NCI-H1436 (cell line): ENCODE measurements at regions not wholly inside any gene's neighbourhood (a gene's known extent, or its start where the extent isn't known, plus 50 kb on each side); places are given as distances from the start of the nearest gene placed in this dataset.
"Not testable (repeated sequence)": the region's sequence is repeated elsewhere in the genome, so short reads cannot be mapped to it uniquely, and the experiment has no call there.

Source experiments
- DNase-seq: peaks from one replicate; lab custom pipeline; 2025; lab: John Stamatoyannopoulos, UW

GRCh38 chrX:45986081-45986480, 559.1 kb downstream of the ZNF674 start:
- DNase-seq = no peak

- not testable (repeated sequence) for DNase-seq
These were observed 562.1 kb downstream of the ZNF674 start for GRCh38 chrX:45982958-45983727.

DNA sequence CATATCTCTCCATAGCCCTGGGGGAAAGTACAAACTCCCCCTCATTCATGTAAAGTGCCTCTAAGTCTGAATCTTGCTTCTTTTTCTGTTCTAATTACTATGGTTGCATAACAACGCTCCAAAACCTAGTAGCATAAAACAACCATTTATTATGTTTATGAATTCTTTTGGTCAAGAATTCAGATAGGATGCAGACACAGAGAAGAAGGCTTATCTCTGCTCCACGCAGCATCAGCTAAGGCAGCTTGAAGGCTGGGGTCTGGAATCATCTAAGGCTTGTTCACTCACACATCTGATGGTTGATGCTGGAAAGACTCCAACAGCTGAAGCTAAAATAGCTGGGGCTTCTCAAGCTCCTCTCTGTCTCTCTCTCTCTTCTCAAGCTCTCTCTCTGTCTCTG, 564.5 kb downstream of the ZNF674 start:
- DNase-seq = no peak

GRCh38 chrX:45975633-45976032, 569.6 kb downstream of the ZNF674 start:
- DNase-seq = no peak

DNA sequence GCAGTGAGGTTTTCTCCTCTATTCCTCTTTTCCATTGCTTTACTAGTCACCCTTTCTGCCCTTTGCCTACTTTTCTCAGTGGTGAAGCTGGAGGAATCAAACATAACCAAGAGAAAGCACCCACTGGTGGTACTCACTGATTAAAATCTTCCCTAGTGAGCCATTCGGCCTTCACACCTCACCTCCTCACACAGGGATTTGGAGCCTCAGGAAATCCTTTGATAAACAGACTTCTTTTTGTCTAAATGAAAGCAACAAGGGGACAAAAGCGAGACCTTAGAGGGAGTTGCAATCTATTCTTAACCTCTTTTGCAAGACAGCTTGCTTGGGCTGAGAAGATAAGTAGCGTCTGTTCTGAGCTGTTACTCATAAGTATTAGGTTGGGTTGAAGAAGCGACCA, 572.6 kb downstream of the ZNF674 start:
- no peak for DNase-seq

DNA sequence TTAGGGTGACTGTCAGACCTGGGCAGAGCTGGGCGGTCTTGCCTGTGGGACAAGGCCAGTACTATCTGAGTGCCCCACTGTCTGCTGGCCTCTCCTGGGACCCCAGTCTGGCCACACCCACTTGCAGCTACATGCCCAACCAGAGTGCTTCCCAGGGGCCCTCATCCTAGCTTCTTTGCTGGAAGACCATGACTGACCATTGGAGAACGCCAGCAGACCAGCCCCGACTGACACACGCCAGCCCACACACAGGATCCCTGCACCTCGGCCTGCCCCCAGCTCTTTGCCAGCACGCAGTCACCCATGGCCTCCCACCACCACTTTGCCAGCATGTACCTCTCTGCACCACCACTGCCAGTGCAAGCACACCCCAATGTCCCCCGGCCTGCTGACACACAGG, 585.7 kb downstream of the ZNF674 start:
- no peak for DNase-seq

GRCh38 chrX:45956191-45956870, 588.9 kb downstream of the ZNF674 start:
- DNase-seq = peak; percentile 23

DNA sequence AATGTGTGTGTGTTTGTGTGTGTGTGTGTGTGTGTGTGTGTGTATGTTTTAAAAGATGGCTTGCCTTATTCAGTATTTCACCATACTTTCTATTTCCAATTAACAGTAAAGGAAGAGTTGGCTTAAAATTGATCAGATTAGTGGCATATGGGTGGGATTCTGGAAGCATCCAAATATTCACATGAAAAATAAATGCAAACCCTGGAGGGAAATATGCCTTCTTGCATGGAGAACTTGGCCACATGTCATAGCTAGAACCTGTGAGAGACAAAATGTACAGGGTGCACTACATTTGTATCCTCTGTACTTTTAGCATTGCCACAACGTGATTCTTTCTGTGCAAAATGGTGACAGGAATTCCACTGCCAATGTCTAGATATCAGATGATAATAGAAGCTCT, 589.6 kb downstream of the ZNF674 start:
- DNase-seq = no peak

GRCh38 chrX:45954026-45954425, 591.2 kb downstream of the ZNF674 start:
- no peak for DNase-seq

GRCh38 chrX:45952030-45952429, 593.2 kb downstream of the ZNF674 start:
- no peak for DNase-seq

DNA sequence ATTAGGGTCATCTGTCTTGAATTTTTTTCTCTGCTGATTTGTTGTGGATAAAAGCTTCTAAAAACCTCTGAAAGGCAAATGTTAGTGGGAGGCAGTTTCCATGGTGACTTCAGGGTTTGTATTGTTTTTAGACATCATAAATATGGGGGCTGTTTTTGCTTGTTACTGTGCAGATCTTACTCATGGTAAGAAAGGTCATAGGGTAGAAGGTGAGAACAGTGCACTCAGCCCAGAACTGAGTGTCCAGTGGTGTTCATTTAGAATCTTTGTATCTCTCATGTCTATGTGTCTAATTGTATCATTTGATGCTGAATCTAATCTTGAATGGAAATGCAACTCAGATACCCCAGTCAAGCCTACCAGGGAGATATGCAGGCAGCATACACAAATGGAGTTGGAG, 609.8 kb downstream of the ZNF674 start:
- no peak for DNase-seq

DNA sequence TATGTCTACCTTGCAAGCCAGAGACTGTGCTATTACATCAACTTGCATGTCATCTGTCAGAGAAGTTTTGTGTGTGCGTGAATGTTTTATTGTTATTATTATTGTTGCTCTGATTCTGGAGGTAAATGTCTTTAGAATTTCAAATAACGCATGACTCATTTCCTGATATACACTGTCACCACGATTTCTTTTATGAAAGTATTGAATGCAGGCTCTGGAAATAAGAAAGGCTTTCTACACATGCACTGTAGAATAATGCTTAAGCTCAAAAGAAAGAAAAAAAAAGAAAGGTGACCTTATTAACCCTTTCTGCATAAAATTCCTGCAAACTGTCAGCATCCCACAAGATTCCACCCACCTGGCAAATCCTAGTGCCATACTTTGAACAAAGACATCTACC, 632.9 kb downstream of the ZNF674 start:
- DNase-seq = no peak

DNA sequence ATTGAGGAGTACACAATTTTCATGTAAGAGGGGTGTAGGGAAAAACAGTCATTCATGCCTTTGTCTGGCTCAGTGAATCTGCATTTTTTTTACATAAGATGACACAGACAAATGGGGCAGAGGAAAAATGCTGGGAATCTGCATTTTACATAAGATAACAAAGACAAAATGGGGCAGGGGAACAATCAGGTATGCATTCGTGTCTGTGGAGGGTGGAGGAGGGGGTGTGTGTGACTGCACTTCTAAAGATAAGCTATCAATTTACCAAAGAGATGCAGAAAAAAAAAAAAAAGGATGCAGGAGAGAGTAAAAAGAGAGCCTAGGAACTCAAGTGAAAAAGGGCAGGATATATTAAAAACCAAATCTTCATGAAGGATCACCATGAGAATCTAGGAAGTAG, 637.4 kb downstream of the ZNF674 start:
- DNase-seq = no peak

DNA sequence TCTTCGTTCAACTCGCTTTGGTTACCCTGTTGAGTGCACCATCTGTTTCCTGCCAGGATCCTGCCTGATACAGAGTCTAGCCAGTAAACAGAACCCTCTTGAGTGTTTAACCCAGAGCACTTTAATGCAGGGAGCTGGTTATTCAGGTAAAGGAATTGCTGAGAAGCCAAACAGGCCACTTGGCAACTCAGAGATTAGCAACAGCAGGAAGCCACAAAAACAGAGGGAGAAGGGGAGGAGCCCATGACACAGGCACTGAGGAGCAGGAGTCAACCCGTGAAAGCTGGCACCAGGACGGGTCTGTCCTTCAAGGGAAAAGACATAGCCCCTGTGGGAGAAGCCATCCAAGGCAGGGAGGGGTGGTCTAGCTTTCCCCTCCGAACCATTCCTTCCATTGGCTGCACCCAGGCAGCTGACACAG, 641.4 kb downstream of the ZNF674 start:
- no peak for DNase-seq

DNA sequence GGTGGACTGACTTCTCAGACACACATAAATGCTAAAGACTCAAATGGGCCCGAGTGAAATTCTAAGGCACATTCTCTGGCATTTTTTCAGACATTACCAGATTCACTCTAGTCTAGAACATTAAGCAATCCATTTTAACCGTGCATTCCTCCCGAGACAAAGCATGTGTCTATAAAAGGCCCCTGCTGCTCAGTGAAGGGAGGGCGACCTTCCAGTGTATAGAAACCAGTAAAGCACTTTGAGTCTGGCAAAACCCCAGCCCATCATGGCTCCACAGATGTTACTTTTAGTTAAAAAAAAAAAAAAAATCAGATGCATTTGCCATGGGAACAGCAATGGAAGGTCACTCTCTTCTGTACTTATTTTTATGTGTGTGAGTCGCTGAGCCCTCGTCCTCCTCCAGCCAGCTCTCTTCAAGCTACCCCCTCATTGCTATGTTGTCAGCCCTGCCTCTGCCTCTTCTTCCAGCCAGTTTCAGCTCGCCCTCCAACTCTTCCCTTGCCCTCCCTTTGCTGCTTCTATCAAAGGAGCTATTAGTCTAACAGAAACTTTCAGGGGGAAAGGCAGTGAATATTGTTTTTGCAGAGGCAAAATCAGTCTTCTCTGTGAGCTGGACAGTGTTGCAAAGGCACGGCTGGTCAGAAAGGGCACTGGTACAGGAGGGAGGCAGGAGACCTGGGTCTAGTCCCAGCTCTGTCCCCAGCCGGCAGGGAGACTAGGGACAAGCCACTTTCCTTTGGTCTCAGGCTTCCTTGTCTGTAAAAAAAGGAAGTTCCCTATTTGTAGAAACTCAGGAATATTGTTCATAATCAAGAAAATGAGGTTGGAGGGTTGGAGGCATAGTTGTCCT, 644.2 kb downstream of the ZNF674 start:
- no peak for DNase-seq

GRCh38 chrX:45894864-45895645, 650.2 kb downstream of the ZNF674 start:
- DNase-seq = no peak

GRCh38 chrX:45889471-45889870, 655.8 kb downstream of the ZNF674 start:
- DNase-seq = no peak

DNA sequence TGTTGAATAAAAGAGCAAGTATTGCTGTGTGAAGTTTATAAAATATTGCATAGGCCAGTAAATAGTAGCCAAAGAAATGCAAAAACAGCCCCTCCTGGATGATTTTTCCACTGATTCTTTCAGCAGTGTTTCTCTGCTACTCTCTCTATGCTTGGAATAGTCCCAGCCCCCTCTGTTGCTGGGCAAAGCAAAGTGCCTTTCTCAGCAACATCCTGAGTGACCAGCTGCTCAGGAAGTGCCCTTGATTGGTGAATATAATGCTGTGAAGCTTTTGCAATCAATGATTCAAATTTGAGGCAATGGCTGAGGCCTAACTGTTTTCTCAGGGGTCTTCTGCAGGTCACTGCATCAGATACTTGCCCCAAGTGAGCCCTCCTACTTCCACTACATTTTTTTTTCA, 656.7 kb downstream of the ZNF674 start:
- no peak for DNase-seq

DNA sequence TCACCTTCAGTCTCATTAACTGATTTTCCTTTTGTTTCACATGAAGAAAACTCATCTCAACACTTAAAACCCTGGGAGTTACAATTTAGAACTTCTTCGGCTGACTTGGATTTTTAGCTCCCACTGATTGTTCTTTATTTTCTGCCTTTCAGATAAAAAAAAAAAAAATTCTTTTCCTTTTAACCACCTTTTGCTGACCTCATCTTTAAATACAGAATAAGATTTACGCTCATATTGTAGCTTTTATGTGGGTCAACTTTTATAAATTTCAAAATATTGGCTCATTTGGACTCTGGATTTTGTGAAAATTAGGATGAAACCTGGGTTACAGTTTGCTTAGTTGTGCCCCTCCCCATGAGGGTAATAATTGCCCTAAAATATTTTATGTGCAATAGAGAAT, 659.3 kb downstream of the ZNF674 start:
- DNase-seq = no peak

DNA sequence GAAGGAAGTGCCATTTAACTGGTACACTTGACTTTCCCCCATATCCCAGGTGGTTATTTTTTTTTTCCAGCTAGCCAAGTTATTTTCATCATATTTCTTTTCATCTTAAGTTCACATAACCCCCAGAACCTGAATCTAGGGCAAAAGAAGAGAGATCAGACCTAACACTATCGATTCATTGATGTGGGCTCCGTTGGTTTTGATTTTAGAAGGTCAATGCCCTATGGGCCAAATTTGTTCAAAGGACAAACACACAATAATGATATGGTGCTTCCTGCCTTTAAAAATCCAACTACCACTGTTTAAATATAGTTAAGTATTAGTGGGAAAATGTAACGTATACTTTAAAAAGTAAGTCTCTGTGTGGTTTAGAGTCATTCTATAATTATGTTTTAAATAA, 665.7 kb downstream of the ZNF674 start:
- DNase-seq = no peak

- no peak for DNase-seq
These were observed 669.0 kb downstream of the ZNF674 start for GRCh38 chrX:45876206-45876605.

GRCh38 chrX:45873781-45874180, 671.4 kb downstream of the ZNF674 start:
- no peak for DNase-seq
